HFFc6 (cell line): ENCODE measurements at regions not wholly inside any gene's neighbourhood (a gene's known extent, or its start where the extent isn't known, plus 50 kb on each side); places are given as distances from the start of the nearest gene placed in this dataset.
A peak's percentile ranks its signal among the peaks of the same experiment; 100 is the strongest.

Experiments
- DNase-seq: peaks from one replicate; pipeline ENCODE4 v3.0.0-alpha.2; 2018
- H3K27ac Mint-ChIP-seq: 2 replicates; pipeline ENCODE4 v1.8.0; 2020; ENCODE audit warnings: mild to moderate bottlenecking, mixed read lengths
- H3K27me3 Mint-ChIP-seq: 2 replicates; pipeline ENCODE4 v1.8.0; 2021; ENCODE audit warnings: mild to moderate bottlenecking, moderate library complexity, mixed read lengths; ENCODE audit not compliant: insufficient read depth
- H3K36me3 Mint-ChIP-seq: 2 replicates; pipeline ENCODE4 v1.8.0; 2021; ENCODE audit warnings: low read depth, mixed read lengths
- H3K4me1 Mint-ChIP-seq: 2 replicates; pipeline ENCODE4 v1.8.0; 2020; ENCODE audit warnings: low read depth, mixed read lengths
- H3K4me3 Mint-ChIP-seq: 2 replicates; pipeline ENCODE4 v1.8.0; 2020; ENCODE audit warnings: mild to moderate bottlenecking, moderate library complexity, mixed read lengths
- H3K9me3 Mint-ChIP-seq: 2 replicates; pipeline ENCODE4 v1.8.0; 2020; ENCODE audit warnings: mild to moderate bottlenecking, mixed read lengths
- TF ChIP-seq, protein P1 (sequence below): fragments of 200-600 bp; sonication (generic); IDR thresholded peaks from 2 replicates; pipeline ENCODE4 v1.5.0; 2021; ENCODE audit warnings: antibody characterized with exemption, mild to moderate bottlenecking

DNA sequence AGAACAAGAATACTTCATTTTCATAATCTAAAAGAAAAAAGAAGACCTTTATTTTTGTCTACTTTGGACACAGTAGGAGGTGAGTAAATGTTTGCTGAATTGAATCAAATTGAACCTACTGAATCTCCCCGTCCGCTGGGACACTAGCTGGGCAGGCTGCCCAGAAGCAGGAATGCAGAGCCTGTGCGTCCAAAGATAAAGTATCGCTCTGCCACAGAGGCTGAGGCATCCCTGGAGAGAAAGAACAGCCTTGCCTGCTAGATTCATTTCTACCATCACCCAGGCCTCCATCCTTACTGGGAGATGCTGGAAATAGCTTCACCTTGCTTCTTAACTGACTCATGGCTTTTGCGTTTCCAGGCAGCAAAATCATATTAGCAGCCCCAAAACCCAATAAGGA lies 64.1 kb upstream of the TSPAN11 start:
- Mint-ChIP-seq H3K27ac (no peak overlapping the region), H3K4me1 (no peaks in the 10 kb centered on the region), H3K4me3 (no peak overlapping the region), H3K27me3 (peaks cover 18% of the 10 kb centered on the region), H3K9me3 (no peaks in the 10 kb centered on the region), H3K36me3 (no peaks in the 10 kb centered on the region)
- DNase-seq = no peak
- TF ChIP-seq, protein P1, sequence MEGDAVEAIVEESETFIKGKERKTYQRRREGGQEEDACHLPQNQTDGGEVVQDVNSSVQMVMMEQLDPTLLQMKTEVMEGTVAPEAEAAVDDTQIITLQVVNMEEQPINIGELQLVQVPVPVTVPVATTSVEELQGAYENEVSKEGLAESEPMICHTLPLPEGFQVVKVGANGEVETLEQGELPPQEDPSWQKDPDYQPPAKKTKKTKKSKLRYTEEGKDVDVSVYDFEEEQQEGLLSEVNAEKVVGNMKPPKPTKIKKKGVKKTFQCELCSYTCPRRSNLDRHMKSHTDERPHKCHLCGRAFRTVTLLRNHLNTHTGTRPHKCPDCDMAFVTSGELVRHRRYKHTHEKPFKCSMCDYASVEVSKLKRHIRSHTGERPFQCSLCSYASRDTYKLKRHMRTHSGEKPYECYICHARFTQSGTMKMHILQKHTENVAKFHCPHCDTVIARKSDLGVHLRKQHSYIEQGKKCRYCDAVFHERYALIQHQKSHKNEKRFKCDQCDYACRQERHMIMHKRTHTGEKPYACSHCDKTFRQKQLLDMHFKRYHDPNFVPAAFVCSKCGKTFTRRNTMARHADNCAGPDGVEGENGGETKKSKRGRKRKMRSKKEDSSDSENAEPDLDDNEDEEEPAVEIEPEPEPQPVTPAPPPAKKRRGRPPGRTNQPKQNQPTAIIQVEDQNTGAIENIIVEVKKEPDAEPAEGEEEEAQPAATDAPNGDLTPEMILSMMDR = no peak

DNA sequence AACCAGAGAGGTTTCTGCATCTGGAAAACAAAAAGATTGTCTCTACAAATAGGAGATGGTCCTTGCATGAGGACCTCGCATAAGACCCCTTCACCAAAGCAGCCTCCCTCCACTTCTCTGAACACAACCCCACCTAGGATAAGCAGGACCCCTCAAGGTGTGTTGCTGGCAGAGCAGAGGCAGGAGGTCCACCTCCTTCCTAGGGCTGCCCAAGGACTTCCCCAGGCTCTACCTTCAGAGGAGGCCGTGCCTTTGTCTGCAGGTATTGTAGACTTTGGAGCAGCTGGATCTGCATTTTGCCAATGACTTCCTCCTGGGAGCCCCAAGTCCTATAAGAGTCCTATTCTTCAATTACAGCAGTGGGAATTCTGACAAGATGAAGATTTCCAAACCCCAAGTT lies 67.3 kb upstream of the TSPAN11 start:
- Mint-ChIP-seq H3K36me3 (no peaks in the 10 kb centered on the region), H3K27me3 (peaks cover 18% of the 10 kb centered on the region), H3K4me3 (no peak overlapping the region), H3K4me1 (no peaks in the 10 kb centered on the region), H3K9me3 (no peaks in the 10 kb centered on the region), H3K27ac (no peak overlapping the region)
- TF ChIP-seq, protein P1 = no peak
- DNase-seq = no peak

DNA sequence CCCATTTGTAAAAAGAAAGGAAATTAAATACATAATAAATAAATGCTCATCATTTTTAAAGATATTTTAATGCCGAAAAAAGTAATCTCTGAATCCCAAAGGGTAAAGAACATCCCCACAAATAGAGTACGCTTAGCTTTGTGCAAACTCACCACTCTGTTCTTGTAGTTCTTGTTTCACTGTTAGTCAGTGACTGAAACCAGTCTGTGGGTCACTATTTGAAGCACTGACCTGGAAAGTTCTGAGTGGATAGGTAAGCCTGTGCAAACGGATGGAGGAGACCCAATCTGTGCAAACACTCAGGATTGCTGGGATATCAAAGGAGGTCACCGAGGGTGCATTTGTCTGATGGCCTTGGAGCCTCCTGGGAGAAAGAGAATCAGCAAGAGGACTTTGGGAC lies 68.1 kb upstream of the TSPAN11 start:
- no peak for DNase-seq
- no peak overlapping the region for H3K4me3 Mint-ChIP-seq
- no peaks in the 10 kb centered on the region for H3K36me3 Mint-ChIP-seq
- TF ChIP-seq, protein P1 = no peak
- H3K27me3 Mint-ChIP-seq = peaks cover 18% of the 10 kb centered on the region
- no peaks in the 10 kb centered on the region for H3K9me3 Mint-ChIP-seq
- H3K27ac Mint-ChIP-seq = no peak overlapping the region
- no peaks in the 10 kb centered on the region for H3K4me1 Mint-ChIP-seq

DNA sequence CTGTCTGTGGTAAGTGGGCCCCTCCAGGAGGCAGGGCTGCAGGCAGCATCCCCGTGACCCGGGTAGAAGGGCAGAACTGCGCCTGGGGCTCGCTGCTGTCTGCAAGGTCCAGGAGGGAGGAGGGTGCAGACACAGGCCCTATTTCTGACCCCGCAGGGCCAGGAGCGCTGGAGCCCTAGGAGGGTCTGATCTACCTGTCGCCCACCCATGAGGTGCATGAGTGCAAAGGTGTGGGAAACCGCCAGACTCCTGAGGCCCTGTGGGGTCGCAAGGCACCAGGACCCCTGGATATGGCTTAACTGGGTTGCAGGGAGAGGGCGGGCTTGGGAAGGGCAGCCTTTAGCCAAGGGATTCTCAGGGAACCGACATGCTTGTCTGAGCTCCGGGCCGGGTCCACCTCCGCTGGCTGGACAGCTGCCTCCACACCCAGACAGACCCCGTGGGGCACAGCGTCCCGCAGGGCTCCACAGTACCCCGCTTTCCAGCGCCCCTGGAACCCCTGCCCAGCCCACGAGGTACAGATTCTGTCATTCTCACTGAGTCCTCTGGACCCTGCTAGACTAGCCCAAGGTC lies 72.9 kb upstream of the TSPAN11 start:
- peaks cover 7% of the 10 kb centered on the region for H3K27me3 Mint-ChIP-seq
- TF ChIP-seq, protein P1 = no peak
- no peaks in the 10 kb centered on the region for H3K9me3 Mint-ChIP-seq
- peaks cover 9% of the 10 kb centered on the region for H3K4me1 Mint-ChIP-seq
- no peak for DNase-seq
- no peak overlapping the region for H3K4me3 Mint-ChIP-seq
- no peaks in the 10 kb centered on the region for H3K36me3 Mint-ChIP-seq
- no peak overlapping the region for H3K27ac Mint-ChIP-seq

DNA sequence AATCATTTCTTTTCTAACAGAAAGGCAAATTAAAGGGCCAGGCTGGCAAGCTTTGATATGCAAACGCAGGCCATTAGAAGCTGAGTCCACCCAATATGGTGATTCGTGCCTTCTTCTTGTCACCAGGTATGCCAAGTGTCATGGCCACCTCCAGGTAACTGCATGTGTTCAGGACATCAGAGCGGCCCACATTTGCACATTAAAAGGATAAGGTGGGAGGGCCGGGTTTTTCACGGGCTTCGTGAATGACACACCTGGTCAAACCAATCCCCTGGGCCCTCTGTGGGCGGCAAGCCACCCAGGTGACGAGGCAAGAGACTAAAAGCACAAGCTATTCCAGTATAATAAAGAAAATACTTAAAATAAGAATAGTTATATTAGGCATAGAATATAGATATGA lies 75.9 kb upstream of the TSPAN11 start:
- Mint-ChIP-seq H3K4me1 (peaks cover 14% of the 10 kb centered on the region), H3K27ac (no peak overlapping the region), H3K9me3 (no peaks in the 10 kb centered on the region), H3K4me3 (no peak overlapping the region), H3K27me3 (peaks cover 11% of the 10 kb centered on the region), H3K36me3 (no peaks in the 10 kb centered on the region)
- TF ChIP-seq, protein P1 = no peak
- no peak for DNase-seq

DNA sequence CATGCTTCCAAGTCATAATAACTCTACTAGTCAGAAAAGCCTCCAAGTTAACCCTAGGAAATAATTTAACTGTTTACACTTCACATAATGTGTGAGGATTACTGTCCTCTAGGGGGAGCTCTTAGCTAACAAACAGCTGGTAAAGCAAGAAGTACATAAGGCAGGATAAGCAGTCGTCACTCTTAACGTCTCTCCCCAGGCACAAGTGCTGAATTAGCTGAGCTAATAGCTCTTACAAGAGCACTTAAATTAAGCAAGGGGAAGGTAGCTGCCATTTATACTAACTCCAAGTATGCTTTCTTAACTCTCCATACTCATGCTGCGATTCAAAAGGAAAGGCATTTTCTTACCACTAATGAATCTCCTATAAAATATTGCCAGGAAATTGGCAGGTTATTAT lies 79.3 kb upstream of the TSPAN11 start:
- Mint-ChIP-seq H3K27ac (no peak overlapping the region), H3K9me3 (no peaks in the 10 kb centered on the region), H3K36me3 (no peaks in the 10 kb centered on the region), H3K27me3 (peaks cover 13% of the 10 kb centered on the region), H3K4me1 (peaks cover 17% of the 10 kb centered on the region), H3K4me3 (no peak overlapping the region)
- TF ChIP-seq, protein P1 = peak; percentile 93
- DNase-seq = peak; percentile 73
